ENCODE measurements at regions not wholly inside any gene's neighbourhood (a gene's known extent, or its start where the extent isn't known, plus 50 kb on each side); places are given as distances from the start of the nearest gene placed in this dataset.

DNA sequence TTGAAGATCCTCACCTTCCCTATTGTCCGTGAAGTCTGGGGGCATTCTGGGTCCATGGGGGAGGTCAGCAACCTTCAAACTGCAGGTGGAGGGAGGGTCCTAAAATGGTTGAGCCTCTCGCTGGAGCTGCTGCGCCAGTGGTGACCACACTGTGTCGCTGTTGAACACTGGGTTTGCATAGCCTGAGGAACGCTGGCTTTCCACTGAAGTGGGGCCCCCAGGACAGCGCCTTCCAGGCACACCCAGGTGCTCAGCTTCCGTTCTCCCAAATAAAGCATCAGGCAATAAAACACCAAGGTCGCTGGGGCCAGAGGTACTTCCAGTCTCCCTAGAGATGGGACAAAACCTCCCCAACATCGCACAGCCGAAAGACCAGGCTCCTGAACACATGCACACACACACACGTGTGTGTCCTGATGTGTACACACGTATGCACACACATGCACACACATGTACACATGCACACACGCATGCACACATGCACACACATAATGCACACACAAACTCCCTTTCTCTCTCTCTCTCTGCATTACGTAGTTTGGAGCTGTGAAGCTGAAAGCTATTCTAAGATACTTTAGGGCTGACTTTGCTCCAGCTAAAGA is 120.6 kb downstream of the IRF8 start:
- no peak for DNase-seq

DNA sequence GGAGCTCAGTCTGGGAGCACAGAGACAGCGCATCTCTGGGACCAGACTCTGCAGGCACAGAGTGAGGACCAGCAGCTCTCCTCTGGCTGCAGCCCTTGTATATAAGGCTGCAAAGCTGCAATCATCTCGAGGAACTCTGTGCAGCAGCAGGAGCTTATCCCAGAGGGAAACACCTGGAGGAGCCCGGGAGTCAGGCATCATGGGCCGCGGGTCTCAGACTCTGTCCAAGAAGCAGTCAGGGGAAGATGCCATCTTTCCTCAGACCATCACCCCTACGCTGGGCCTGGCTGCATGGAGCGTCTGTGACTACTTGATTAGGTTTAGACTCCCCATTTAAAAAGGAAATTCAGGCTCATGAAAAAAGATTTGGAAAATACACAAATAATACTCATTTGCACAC is 122.0 kb downstream of the IRF8 start:
- DNase-seq, result no peak

DNA sequence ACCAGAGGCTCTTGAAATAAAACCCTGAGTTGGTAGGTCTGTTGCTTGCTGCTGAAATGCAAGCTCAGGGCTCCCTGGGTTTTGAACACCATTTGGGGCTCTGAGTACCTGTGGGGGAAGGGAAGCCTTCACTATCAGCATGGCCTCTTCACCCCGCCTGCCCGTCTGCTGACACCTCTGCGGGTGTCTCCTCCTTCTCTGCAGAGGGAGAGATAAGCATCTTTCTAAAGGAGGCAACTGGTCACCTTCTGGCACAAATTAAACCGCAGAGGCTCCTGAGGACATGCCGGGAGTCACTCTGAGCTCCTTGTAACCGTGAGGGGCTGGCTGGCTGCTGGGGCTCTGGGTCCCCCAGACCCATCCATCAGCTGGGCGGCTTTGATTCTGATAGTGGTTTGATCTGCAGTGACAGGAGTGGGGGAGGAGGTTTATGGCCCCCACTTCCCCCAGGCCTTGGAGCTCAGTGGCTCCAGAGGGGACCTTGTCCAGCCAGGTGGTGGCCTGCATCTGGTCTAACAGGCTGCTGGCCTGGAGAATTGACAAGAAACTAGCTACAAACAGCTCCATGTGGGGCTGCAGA is 123.5 kb downstream of the IRF8 start:
- no peak for DNase-seq

DNA sequence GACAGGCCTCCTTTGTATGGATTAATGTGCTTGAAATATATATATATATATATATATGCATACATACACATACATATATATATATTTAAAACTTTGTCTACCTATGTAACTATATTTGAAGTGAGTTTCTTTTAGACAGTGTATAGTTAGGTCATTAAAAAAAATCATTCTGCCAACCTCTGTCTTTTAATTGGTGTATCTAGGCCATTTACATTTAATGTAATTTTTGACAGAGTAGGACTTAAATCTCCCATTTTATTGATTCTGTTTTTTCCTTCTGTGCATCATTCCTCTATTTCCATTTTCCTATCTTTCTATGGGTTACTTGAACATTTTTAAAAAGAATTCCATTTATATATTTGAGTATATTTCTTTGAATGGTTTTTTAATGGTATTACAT is 125.2 kb downstream of the IRF8 start:
- no peak for DNase-seq

DNA sequence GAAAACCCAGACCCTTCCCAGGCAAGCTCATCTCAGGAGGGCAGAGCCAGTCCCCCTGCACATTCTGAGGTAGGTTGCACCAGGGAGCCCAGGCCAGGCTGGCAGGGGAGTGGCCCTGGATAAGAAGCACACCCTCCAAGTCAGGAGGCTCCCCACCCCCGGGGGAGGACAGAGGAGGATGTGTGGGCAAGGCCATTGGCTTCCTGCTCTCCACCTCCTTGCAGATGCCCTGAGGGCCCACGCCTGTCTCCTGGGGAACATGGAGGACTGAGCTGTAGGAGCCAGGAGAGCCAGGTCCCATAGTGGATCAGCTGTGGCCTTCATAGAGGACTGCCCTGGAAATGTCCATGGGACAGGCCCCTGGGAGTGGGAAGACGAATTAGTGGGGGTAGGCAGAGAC is 126.7 kb downstream of the IRF8 start:
- no peak for DNase-seq

DNA sequence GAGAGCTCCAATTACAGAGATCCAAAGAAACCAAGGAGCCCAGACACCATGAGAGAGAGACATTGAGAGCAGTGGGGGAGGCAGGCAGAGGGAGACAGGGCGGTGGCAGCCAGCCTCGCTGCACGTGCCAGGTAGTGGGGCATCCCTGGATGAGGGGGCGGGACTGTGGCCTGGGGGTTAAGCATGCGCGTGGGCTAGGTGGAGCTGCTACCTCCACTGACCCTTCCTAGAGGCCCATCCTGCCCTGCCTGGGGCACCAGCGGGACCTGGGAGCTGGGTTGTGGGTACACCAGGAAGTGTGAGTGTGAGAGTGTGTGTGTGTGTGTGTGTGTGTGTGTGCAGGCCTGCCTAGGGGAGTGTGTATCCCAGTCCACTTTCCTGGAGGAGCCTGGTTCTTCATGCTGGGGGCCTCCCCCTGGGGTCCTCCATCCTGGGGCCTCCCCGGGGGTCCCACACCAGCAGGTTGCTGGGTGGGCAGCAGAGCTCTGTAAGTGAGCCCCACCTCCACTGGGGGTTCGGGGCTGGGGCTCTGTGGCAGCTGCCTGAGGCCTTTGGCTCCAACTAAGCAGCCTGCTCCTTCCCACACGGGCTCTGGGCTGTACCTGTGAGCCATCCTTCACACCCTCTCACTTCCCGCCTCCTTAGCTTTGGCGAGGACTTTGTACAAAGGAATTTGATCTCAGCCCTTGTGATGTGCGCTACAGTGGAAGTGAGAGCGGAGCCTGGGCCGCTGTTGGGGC is 127.4 kb downstream of the IRF8 start:
- DNase-seq, result no peak

DNA sequence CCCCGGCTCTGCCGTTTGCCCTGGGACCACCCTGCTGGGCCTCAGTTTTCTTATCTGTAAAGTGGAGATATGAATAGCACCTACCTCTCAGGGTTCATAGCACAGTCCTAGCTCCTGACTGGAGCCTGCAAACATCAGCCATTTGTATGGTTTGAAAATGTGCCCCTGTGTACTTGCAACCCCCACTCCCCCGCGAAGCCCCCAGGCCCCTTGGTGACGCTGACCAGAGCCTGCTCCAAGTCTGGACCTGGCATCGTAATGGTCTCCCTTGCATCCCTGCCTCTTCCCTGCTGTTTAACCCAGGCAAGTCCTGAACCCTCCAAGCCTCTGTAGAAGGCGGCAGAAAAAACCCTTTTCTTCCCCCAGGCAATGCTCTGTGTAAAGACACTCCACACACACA is 128.0 kb downstream of the IRF8 start:
- DNase-seq, result no peak

DNA sequence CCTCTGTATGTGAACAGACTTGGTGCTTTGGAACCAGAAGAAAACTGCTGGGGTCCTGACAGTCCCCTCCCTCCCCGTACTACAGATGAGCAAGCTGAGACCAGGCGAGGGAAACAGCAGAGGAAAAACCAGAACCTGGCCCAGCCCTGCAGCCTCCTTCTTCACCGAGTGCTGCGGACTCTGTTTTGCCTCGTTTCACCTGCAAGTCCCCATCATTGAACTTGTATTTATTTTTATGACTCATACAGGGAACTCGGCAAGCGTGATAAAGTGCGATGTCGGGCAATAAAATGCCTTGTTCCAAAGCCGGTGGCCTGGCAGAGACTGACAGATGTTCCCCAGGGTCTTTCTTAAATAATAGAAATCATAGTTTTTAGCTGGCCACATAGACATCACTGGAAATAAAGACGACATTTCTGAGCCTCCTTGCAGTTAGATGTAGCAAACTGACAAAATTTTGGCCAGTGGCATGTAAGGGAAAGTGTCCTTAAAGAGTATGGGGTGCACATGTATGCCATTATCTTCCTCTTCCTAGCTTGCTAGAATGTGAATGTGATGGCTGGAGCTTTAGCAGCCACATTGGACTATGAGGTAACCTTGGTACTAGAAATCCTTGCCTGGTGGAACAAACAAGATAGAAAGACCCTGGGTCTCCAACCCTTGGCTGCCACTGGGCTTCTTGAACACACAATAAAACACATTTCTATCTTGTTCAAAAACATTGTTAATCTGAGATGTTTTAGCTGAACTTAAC is 128.6 kb downstream of the IRF8 start:
- DNase-seq, result no peak

DNA sequence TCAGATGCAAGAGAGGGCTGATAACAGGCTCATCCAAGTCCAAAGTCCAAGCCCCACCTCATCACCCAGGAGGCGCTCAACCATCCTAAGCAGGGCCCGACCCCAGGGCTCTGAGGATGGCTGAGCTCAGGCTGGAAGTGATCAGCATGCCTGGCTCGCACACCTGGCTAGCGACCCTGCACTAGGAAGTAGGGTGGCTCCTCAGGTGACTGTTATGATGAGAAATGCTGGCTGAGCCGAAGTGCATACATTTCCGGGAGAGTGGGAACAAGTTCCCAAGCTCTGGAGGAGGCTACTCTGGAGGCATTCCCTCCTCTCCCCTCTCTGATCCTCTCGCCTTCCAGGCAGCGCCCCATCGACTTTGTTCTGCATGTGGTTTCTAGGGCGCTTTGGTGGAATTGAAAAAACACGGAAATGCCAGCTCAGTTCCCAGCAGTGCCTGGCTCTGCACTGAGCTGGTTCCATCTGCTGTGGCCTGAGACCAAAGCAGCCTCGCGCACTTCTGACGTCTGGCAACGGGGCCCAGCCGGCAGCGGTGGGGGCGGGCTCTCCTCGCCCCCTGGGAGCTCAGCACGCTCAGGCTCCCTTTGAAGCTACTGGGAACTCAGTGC is 130.3 kb downstream of the IRF8 start:
- DNase-seq, result peak; percentile 6

DNA sequence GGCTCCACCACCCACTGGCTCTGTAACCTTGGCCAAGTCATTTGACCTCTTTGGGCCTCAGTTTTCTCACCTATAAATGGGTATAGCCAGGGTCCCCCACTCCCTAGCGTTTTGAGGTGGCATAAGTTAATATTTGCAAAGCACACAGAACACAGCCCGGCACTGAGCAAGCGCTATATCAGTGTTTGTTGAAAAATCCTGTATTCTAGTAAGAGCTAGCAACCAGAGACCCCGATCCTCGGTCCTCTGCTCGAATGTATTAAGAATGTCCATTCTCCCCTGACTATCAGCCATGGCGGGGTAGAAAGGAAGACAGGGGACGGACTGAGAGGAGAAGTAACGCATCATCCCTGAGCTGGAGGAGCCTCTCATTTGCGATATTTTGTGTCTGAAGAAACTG is 131.2 kb downstream of the IRF8 start:
- no peak for DNase-seq

DNA sequence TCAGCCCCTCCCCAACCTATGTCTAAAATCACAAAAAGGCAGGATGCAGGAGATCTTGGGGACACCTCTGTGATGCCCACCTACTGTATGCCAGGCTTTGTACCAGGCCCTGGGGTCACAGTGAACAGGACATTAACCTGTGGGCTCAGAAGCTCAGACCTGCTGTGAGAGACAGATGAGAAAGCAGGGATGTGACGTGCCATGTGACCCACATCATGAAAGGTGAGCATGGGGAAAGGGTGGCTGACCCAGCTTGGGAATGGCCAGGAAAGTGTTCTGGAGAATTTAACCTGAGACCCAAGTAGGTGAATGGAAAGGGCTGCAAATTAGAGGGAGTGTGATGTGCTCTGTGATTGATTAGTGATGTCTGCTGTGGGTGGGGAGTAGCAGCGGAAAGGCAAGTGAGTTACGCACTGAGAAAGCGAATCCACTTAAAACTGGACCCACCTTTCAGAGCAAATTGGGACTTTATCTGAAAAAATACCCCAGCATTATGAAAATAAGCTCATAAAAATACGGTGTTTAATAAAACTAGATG is 132.2 kb downstream of the IRF8 start:
- DNase-seq, result no peak

DNA sequence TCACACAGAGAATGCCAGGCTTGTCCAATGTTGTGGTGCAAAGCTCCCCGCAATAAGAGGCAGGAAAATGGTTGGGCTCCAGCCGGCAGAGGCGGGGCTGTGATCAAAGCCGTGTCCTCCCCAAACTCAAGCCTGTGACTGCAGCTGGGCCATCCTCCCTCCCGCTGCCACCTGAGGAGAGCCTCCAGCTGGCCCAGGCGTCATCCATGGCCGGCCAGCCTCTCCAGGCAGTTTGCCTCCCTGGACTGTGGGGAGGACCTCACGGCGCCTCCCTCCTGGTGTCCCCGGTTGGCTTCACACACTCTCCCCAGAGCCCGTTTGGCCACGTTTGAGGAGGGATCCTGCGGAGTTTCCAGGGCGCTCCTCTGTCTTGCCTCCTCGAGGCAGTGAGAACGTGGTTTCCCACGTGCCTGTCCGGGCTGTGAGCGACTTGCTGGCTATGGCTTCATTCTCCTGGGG is 134.1 kb downstream of the IRF8 start:
- DNase-seq, result no peak

DNA sequence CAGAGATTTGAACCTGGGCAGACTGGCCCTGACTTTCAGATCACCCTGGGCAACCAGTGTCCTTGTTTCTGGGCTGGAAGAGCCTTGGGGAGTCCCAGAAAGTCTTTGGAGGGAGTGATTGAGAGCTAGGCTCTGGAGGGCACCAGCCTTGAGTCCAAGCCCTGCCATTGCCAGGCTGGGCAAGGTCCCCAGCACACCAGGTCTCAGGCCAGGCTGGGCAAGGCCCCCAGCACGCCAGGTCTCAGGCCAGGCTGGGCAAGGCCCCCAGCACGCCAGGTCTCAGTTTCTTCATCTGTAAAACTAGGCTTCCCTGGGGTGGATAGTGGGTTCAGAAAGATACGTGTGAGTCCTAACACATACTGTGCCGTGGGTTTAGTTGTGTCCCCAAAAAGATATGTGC is 135.0 kb downstream of the IRF8 start:
- DNase-seq, result no peak

DNA sequence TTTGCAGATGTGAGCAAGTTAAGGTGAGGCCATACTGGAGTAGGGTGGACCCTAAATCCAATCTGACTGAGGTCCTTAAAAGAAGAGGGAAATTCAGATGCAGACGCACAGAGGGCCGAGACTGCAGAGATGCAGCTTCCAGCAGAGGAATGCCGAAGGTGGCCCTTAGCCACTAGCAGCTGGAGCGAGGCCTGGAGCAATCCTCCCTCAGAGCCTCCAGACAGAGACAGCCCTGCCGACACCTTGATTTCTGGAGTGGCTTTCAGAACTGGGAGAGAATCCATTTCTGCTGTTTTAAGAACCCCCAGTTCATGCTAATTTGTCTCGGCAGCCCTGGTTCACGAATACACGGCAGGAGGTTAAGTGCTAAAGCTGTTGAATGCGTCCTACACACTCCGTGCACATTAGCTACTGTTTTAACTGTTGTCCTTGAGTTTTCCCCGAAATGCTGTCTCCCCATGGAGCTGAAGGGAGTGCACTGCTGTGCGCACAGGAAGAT is 135.5 kb downstream of the IRF8 start:
- DNase-seq, result no peak

DNA sequence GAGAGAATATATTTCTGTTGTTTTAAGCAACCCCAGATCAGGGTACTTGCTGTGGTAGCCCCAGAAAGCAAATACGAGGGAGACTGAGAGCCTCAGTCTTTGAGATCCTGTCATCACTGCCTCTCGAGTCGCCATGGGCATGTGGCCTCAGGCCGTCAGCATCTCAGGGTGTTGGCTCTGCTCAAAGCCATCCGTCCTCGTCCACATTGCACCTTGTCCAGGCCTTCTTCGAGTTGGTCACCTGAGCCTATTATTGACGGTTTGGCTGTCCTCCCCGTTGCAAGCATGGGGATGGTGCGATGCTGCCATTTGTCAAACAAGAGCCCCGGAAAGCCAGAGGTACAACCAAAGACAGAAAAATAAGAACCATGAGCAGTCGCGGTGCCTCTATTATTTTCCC is 136.9 kb downstream of the IRF8 start:
- no peak for DNase-seq

DNA sequence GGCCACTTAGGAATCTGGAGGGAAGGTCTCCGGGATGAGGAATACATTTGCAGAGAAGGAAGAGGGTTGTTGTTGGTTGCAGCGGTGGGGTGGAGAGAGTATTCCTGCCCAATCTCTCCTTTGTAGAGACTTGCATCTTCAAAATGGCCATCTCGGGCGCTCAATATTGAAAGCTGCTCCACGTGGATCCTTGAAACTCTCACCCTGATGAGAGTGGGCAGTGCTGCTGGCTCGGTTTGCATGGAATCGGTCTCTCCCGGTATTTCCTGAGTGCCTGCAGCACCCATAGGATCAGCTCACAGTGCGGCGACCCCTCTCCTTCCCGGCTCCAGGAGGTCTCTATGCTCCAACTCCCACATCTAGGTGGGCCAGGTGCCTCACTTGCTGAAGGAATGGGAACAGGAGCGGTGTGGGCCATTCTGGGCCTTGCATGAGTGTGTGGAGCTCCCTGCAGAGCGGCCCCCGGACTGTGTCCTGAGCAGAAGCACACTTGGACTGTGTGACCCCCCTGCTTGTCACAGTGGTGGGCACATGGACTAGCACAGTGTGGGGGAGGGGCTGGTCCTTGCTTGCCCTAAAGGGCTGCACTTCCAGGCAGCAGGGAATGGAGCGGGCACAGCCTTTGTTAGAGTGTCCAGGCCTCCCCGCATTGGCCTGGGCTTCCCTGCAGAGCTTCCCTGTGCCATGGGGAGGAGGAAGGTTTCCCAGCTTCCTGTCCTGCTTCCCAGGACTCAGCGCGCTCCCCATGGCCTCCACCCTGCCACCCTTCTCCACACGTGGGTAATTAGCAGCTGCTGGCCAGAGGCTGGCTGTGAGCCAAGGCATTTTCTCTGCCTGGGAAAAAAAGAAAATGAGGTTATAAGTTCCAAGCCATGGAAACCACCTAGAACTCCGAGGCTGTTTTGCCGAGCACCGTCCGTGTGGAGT is 139.3 kb downstream of the IRF8 start:
- DNase-seq, result no peak

DNA sequence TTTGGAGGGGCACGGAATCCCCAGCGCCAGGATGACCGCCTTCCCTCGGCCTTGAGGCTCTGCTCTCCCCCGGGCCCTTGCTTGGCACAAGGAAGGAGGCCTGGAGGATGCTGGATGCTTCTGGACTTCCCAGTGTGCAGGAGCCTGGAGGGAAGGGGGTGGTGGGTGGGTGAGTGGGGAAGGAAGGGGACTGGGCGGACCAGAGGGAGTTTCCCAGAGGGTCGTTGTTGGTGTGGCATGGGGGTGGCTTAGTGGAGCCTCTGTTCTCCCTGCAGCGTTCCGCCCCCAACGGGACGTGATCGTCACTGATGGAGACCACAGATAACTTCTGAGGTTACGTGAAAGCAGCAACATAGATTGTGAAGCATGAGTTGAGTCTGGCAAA is 140.0 kb downstream of the IRF8 start:
- no peak for DNase-seq

DNA sequence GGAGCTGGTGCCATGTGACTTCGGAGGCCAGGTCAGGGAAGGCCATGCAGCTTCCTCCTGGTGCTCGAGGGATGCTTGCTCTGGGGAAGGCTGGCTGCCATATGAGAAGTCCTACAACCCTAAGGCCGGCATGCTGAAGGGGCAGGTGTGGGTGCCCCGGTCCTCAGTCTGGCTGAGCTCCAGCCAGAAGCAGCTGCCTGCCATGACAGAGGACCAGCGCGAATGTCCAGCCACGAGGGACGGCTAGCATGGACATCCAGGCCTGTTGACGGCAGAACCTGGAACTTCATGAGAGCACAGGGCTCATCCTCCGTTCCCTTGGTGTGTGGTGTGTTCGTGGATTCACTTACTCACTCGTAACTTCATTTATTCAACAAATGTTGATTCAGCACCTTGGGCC is 140.6 kb downstream of the IRF8 start:
- DNase-seq, result no peak

DNA sequence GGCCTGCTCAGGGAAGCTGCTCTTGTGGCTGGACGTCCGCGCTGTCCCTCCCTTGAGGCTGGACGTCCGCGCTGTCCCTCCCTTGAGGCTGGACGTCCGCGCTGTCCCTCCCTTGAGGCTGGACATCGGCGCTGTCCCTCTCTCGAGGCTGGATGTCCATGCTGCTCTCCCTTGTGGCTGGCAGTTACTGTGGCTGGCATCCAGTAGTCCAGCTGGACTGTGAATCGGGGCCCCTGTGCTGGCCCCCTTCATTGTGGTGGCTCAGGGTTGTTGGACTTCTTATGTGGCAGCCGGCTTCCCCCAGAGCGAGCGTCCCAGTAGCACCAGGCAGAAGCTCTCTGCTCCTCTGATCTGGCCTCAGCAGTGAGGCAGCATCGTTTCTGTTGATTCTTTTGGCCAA is 141.5 kb downstream of the IRF8 start:
- DNase-seq, result no peak

DNA sequence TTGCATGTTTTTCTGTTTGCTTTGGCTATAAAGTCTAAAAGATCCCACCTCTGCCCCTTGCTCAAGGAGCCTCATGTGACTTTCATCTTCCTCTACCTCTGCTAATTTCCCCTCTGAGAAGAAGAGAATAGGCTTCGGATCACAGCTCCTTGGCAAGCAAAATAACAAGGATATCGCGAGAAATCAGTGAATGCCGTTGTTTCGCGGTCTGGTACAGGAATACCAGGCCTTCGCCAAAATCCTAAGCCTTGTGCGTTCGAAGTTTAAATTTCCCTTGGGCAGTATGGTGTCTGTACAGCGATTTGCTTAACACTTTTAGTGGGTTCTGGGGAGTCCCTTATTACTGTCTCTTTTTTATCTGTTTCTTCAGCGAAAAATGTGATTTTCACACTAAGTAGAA is 142.3 kb downstream of the IRF8 start:
- DNase-seq, result no peak

DNA sequence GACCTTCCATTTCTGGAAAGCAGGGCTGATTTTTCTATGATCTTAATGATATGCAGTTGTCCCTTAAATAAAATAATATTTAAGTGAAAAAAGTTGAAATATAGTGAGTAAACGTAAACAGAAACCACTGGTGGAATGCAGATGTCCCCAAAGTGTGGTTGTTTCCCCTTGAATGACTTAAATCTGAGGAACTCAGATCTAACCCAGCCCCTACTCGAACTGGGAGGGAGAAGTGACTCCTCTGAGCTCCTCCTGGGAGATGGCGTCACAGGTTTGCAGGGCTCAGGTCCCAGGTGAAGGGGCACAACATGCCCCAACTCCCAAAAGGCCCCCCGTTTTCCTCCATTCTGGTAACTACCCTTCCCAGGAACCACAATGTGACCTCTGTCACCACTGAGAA is 142.8 kb downstream of the IRF8 start:
- DNase-seq, result no peak

DNA sequence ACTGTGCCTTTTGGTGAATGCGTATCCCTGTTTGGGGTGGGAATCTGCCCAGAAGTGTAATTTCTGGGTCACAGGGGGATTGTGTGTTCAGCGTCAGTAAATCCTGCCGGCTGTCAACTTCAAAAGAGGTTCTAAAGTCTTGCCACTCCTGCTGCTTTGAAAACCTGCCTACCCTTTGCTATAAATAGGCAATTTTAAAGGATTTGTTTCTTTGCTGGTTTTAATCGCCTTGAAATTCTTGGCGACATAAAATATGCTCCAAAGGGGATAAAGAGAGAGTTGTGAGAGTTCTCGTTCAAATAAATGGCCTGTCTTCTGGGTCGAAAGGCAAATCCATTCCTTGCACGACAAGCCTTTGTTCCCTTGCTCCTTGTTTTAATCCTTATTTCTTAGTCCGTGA is 143.4 kb downstream of the IRF8 start:
- DNase-seq, result no peak

All from fibroblast of skin of right quadriceps (primary cell).